ENCODE measurements at regions not wholly inside any gene's neighbourhood (a gene's known extent, or its start where the extent isn't known, plus 50 kb on each side); places are given as distances from the start of the nearest gene placed in this dataset.

GRCh38 chr6:74867291-74867690 lies 338.6 kb downstream of the COL12A1 start:
- Histone ChIP-seq H3K4me1 (ENCODE audit: control insufficient read depth in 1 of 2, insufficient read depth in 2 of 2, low read length in 2 of 2) (no peaks in the 10 kb centered on the region), H3K27me3 (ENCODE audit: control insufficient read depth in 1 of 2, insufficient read depth in 2 of 2, low read length in 2 of 2) (no peaks in the 10 kb centered on the region), H3K27ac (ENCODE audit: low read depth, low read length) (no peak overlapping the region), H3K4me3 (ENCODE audit: low read depth in 1 of 2, low read length in 2 of 2) (no peak overlapping the region), H3K36me3 (ENCODE audit: control insufficient read depth in 1 of 2, insufficient read depth in 2 of 2, low read length in 2 of 2) (no peaks in the 10 kb centered on the region), H3K9me3 (ENCODE audit: control insufficient read depth in 1 of 2, low read length in 2 of 2) (no peaks in the 10 kb centered on the region), H3K9ac (ENCODE audit: low read depth in 1 of 2, low read length in 2 of 2) (no peak overlapping the region)

GRCh38 chr6:74863968-74864367 lies 341.9 kb downstream of the COL12A1 start:
- Histone ChIP-seq H3K36me3 (ENCODE audit: control insufficient read depth in 1 of 2, insufficient read depth in 2 of 2, low read length in 2 of 2) (no peaks in the 10 kb centered on the region), H3K9ac (ENCODE audit: low read depth in 1 of 2, low read length in 2 of 2) (no peak overlapping the region), H3K4me3 (ENCODE audit: low read depth in 1 of 2, low read length in 2 of 2) (no peak overlapping the region), H3K27me3 (ENCODE audit: control insufficient read depth in 1 of 2, insufficient read depth in 2 of 2, low read length in 2 of 2) (no peaks in the 10 kb centered on the region), H3K4me1 (ENCODE audit: control insufficient read depth in 1 of 2, insufficient read depth in 2 of 2, low read length in 2 of 2) (no peaks in the 10 kb centered on the region), H3K9me3 (ENCODE audit: control insufficient read depth in 1 of 2, low read length in 2 of 2) (no peaks in the 10 kb centered on the region), H3K27ac (ENCODE audit: low read depth, low read length) (no peak overlapping the region)

GRCh38 chr6:74860456-74860855 lies 345.4 kb downstream of the COL12A1 start:
- Histone ChIP-seq H3K9ac (ENCODE audit: low read depth in 1 of 2, low read length in 2 of 2) (no peak overlapping the region), H3K27ac (ENCODE audit: low read depth, low read length) (no peak overlapping the region), H3K9me3 (ENCODE audit: control insufficient read depth in 1 of 2, low read length in 2 of 2) (no peaks in the 10 kb centered on the region), H3K4me3 (ENCODE audit: low read depth in 1 of 2, low read length in 2 of 2) (no peak overlapping the region), H3K4me1 (ENCODE audit: control insufficient read depth in 1 of 2, insufficient read depth in 2 of 2, low read length in 2 of 2) (no peaks in the 10 kb centered on the region), H3K36me3 (ENCODE audit: control insufficient read depth in 1 of 2, insufficient read depth in 2 of 2, low read length in 2 of 2) (no peaks in the 10 kb centered on the region), H3K27me3 (ENCODE audit: control insufficient read depth in 1 of 2, insufficient read depth in 2 of 2, low read length in 2 of 2) (no peaks in the 10 kb centered on the region)

- no peaks in the 10 kb centered on the region for H3K36me3 ChIP-seq (ENCODE audit: control insufficient read depth in 1 of 2, insufficient read depth in 2 of 2, low read length in 2 of 2)
- no peak overlapping the region for H3K4me3 ChIP-seq (ENCODE audit: low read depth in 1 of 2, low read length in 2 of 2)
- no peaks in the 10 kb centered on the region for H3K9me3 ChIP-seq (ENCODE audit: control insufficient read depth in 1 of 2, low read length in 2 of 2)
- H3K9ac ChIP-seq (ENCODE audit: low read depth in 1 of 2, low read length in 2 of 2): no peak overlapping the region
- H3K27ac ChIP-seq (ENCODE audit: low read depth, low read length): no peak overlapping the region
- H3K4me1 ChIP-seq (ENCODE audit: control insufficient read depth in 1 of 2, insufficient read depth in 2 of 2, low read length in 2 of 2): no peaks in the 10 kb centered on the region
- no peaks in the 10 kb centered on the region for H3K27me3 ChIP-seq (ENCODE audit: control insufficient read depth in 1 of 2, insufficient read depth in 2 of 2, low read length in 2 of 2)
Observed at GRCh38 chr6:74857157-74857556, 348.7 kb downstream of the COL12A1 start.

- Histone ChIP-seq H3K9me3 (ENCODE audit: control insufficient read depth in 1 of 2, low read length in 2 of 2) (no peaks in the 10 kb centered on the region), H3K36me3 (ENCODE audit: control insufficient read depth in 1 of 2, insufficient read depth in 2 of 2, low read length in 2 of 2) (no peaks in the 10 kb centered on the region), H3K9ac (ENCODE audit: low read depth in 1 of 2, low read length in 2 of 2) (no peak overlapping the region), H3K27ac (ENCODE audit: low read depth, low read length) (no peak overlapping the region), H3K27me3 (ENCODE audit: control insufficient read depth in 1 of 2, insufficient read depth in 2 of 2, low read length in 2 of 2) (no peaks in the 10 kb centered on the region), H3K4me3 (ENCODE audit: low read depth in 1 of 2, low read length in 2 of 2) (no peak overlapping the region), H3K4me1 (ENCODE audit: control insufficient read depth in 1 of 2, insufficient read depth in 2 of 2, low read length in 2 of 2) (no peaks in the 10 kb centered on the region)
Observed at GRCh38 chr6:74853991-74854390, 351.9 kb downstream of the COL12A1 start.

GRCh38 chr6:74851596-74851995 lies 354.3 kb downstream of the COL12A1 start:
- Histone ChIP-seq H3K4me1 (ENCODE audit: control insufficient read depth in 1 of 2, insufficient read depth in 2 of 2, low read length in 2 of 2) (no peaks in the 10 kb centered on the region), H3K4me3 (ENCODE audit: low read depth in 1 of 2, low read length in 2 of 2) (no peak overlapping the region), H3K9me3 (ENCODE audit: control insufficient read depth in 1 of 2, low read length in 2 of 2) (no peaks in the 10 kb centered on the region), H3K36me3 (ENCODE audit: control insufficient read depth in 1 of 2, insufficient read depth in 2 of 2, low read length in 2 of 2) (no peaks in the 10 kb centered on the region), H3K9ac (ENCODE audit: low read depth in 1 of 2, low read length in 2 of 2) (no peak overlapping the region), H3K27ac (ENCODE audit: low read depth, low read length) (no peak overlapping the region), H3K27me3 (ENCODE audit: control insufficient read depth in 1 of 2, insufficient read depth in 2 of 2, low read length in 2 of 2) (no peaks in the 10 kb centered on the region)

GRCh38 chr6:74840953-74841352 lies 364.9 kb downstream of the COL12A1 start:
- Histone ChIP-seq H3K36me3 (ENCODE audit: control insufficient read depth in 1 of 2, insufficient read depth in 2 of 2, low read length in 2 of 2) (no peaks in the 10 kb centered on the region), H3K27ac (ENCODE audit: low read depth, low read length) (no peak overlapping the region), H3K9ac (ENCODE audit: low read depth in 1 of 2, low read length in 2 of 2) (no peak overlapping the region), H3K9me3 (ENCODE audit: control insufficient read depth in 1 of 2, low read length in 2 of 2) (peaks cover 0 to 3% of the 10 kb centered on the region in 2 donors), H3K4me1 (ENCODE audit: control insufficient read depth in 1 of 2, insufficient read depth in 2 of 2, low read length in 2 of 2) (no peaks in the 10 kb centered on the region), H3K4me3 (ENCODE audit: low read depth in 1 of 2, low read length in 2 of 2) (no peak overlapping the region), H3K27me3 (ENCODE audit: control insufficient read depth in 1 of 2, insufficient read depth in 2 of 2, low read length in 2 of 2) (no peaks in the 10 kb centered on the region)

- H3K9me3 ChIP-seq (ENCODE audit: control insufficient read depth in 1 of 2, low read length in 2 of 2): peaks cover 0 to 2% of the 10 kb centered on the region in 2 donors
- H3K27me3 ChIP-seq (ENCODE audit: control insufficient read depth in 1 of 2, insufficient read depth in 2 of 2, low read length in 2 of 2): no peaks in the 10 kb centered on the region
- no peaks in the 10 kb centered on the region for H3K4me1 ChIP-seq (ENCODE audit: control insufficient read depth in 1 of 2, insufficient read depth in 2 of 2, low read length in 2 of 2)
- no peaks in the 10 kb centered on the region for H3K36me3 ChIP-seq (ENCODE audit: control insufficient read depth in 1 of 2, insufficient read depth in 2 of 2, low read length in 2 of 2)
- H3K27ac ChIP-seq (ENCODE audit: low read depth, low read length): no peak overlapping the region
- no peak overlapping the region for H3K9ac ChIP-seq (ENCODE audit: low read depth in 1 of 2, low read length in 2 of 2)
- H3K4me3 ChIP-seq (ENCODE audit: low read depth in 1 of 2, low read length in 2 of 2): no peak overlapping the region
Observed at GRCh38 chr6:74834967-74835366, 370.9 kb downstream of the COL12A1 start.

GRCh38 chr6:74826263-74826662 lies 379.6 kb downstream of the COL12A1 start:
- H3K27ac ChIP-seq (ENCODE audit: low read depth, low read length): no peak overlapping the region

GRCh38 chr6:74814440-74814839 lies 391.4 kb downstream of the COL12A1 start:
- H3K9ac ChIP-seq (ENCODE audit: low read depth in 1 of 2, low read length in 2 of 2): no peak overlapping the region
- no peak overlapping the region for H3K4me3 ChIP-seq (ENCODE audit: low read depth in 1 of 2, low read length in 2 of 2)
- H3K4me1 ChIP-seq (ENCODE audit: control insufficient read depth in 1 of 2, insufficient read depth in 2 of 2, low read length in 2 of 2): no peaks in the 10 kb centered on the region
- H3K27ac ChIP-seq (ENCODE audit: low read depth, low read length): no peak overlapping the region
- no peaks in the 10 kb centered on the region for H3K36me3 ChIP-seq (ENCODE audit: control insufficient read depth in 1 of 2, insufficient read depth in 2 of 2, low read length in 2 of 2)
- no peaks in the 10 kb centered on the region for H3K27me3 ChIP-seq (ENCODE audit: control insufficient read depth in 1 of 2, insufficient read depth in 2 of 2, low read length in 2 of 2)
- no peaks in the 10 kb centered on the region for H3K9me3 ChIP-seq (ENCODE audit: control insufficient read depth in 1 of 2, low read length in 2 of 2)

More at GRCh38 chr6:74826263-74826662, 379.6 kb downstream of the COL12A1 start:
- Histone ChIP-seq H3K36me3 (ENCODE audit: control insufficient read depth in 1 of 2, insufficient read depth in 2 of 2, low read length in 2 of 2) (no peaks in the 10 kb centered on the region), H3K4me3 (ENCODE audit: low read depth in 1 of 2, low read length in 2 of 2) (no peak overlapping the region), H3K27me3 (ENCODE audit: control insufficient read depth in 1 of 2, insufficient read depth in 2 of 2, low read length in 2 of 2) (no peaks in the 10 kb centered on the region), H3K9ac (ENCODE audit: low read depth in 1 of 2, low read length in 2 of 2) (no peak overlapping the region), H3K9me3 (ENCODE audit: control insufficient read depth in 1 of 2, low read length in 2 of 2) (no peaks in the 10 kb centered on the region), H3K4me1 (ENCODE audit: control insufficient read depth in 1 of 2, insufficient read depth in 2 of 2, low read length in 2 of 2) (no peaks in the 10 kb centered on the region)

- no peaks in the 10 kb centered on the region for H3K9me3 ChIP-seq (ENCODE audit: control insufficient read depth in 1 of 2, low read length in 2 of 2)
- no peaks in the 10 kb centered on the region for H3K4me1 ChIP-seq (ENCODE audit: control insufficient read depth in 1 of 2, insufficient read depth in 2 of 2, low read length in 2 of 2)
- H3K36me3 ChIP-seq (ENCODE audit: control insufficient read depth in 1 of 2, insufficient read depth in 2 of 2, low read length in 2 of 2): no peaks in the 10 kb centered on the region
Observed at GRCh38 chr6:74807674-74808073, 398.2 kb downstream of the COL12A1 start.

More at GRCh38 chr6:74807674-74808073, 398.2 kb downstream of the COL12A1 start:
- H3K4me3 ChIP-seq (ENCODE audit: low read depth in 1 of 2, low read length in 2 of 2): no peak overlapping the region
- H3K9ac ChIP-seq (ENCODE audit: low read depth in 1 of 2, low read length in 2 of 2): no peak overlapping the region
- no peaks in the 10 kb centered on the region for H3K27me3 ChIP-seq (ENCODE audit: control insufficient read depth in 1 of 2, insufficient read depth in 2 of 2, low read length in 2 of 2)
- no peak overlapping the region for H3K27ac ChIP-seq (ENCODE audit: low read depth, low read length)
